GM06990 (cell line): ENCODE measurements at regions not wholly inside any gene's neighbourhood (a gene's known extent, or its start where the extent isn't known, plus 50 kb on each side); places are given as distances from the start of the nearest gene placed in this dataset.

Source experiments
- DNase-seq: peaks from one replicate; pipeline ENCODE4 v3.0.0-alpha.2; 2011; ENCODE audit not compliant: insufficient read length; ENCODE audit errors: extremely low read depth
- H3K27me3 ChIP-seq: replicated peaks from 2 replicates; pipeline ENCODE4 v1.6.0; 2011; ENCODE audit warnings: low read length; ENCODE audit not compliant: control insufficient read depth, insufficient read depth
- H3K36me3 ChIP-seq: 2 replicates; pipeline ENCODE4 v1.5.1; 2011; ENCODE audit warnings: low read length; ENCODE audit not compliant: control insufficient read depth, insufficient read depth
- H3K4me3 ChIP-seq: replicated peaks from 2 replicates; pipeline ENCODE4 v1.5.1; 2011; ENCODE audit warnings: low read depth, mild to moderate bottlenecking, control low read depth, low read length
- CTCF ChIP-seq: IDR thresholded peaks from 2 replicates; pipeline ENCODE4 v1.5.1; 2011; ENCODE audit warnings: low read length, control low read depth, mild to moderate bottlenecking, inconsistent platforms; ENCODE audit not compliant: insufficient read depth, poor library complexity, severe bottlenecking

- no peaks in the 10 kb centered on the region for H3K36me3 ChIP-seq
- peak; percentile 0 for DNase-seq
- TF ChIP-seq CTCF = no peak
- no peaks in the 10 kb centered on the region for H3K27me3 ChIP-seq
- H3K4me3 ChIP-seq = no peak overlapping the region
Observed at GRCh38 chr12:74816398-74817175, 279.0 kb downstream of the ATXN7L3B start.

- H3K36me3 ChIP-seq = no peaks in the 10 kb centered on the region
- H3K27me3 ChIP-seq = no peaks in the 10 kb centered on the region
- DNase-seq = no peak
- TF ChIP-seq CTCF = no peak
- no peak overlapping the region for H3K4me3 ChIP-seq
Observed at GRCh38 chr12:74817499-74817898, 279.9 kb downstream of the ATXN7L3B start.

- DNase-seq = no peak
- no peaks in the 10 kb centered on the region for H3K36me3 ChIP-seq
- H3K27me3 ChIP-seq = no peaks in the 10 kb centered on the region
- TF ChIP-seq CTCF = no peak
- no peak overlapping the region for H3K4me3 ChIP-seq
Observed at GRCh38 chr12:74818412-74818811, 280.8 kb downstream of the ATXN7L3B start.

- no peak for DNase-seq
- H3K36me3 ChIP-seq = no peaks in the 10 kb centered on the region
- TF ChIP-seq CTCF = no peak
- H3K4me3 ChIP-seq = no peak overlapping the region
- H3K27me3 ChIP-seq = no peaks in the 10 kb centered on the region
Observed at GRCh38 chr12:74820324-74820723, 282.7 kb downstream of the ATXN7L3B start.

- TF ChIP-seq CTCF = no peak
- Histone ChIP-seq H3K36me3 (no peaks in the 10 kb centered on the region), H3K4me3 (no peak overlapping the region), H3K27me3 (no peaks in the 10 kb centered on the region)
- DNase-seq = no peak
Observed at GRCh38 chr12:74836567-74836966, 298.9 kb downstream of the ATXN7L3B start.
